ENCODE measurements at regions not wholly inside any gene's neighbourhood (a gene's known extent, or its start where the extent isn't known, plus 50 kb on each side); places are given as distances from the start of the nearest gene placed in this dataset.

GRCh38 chr7:157481389-157481788 is 144.6 kb downstream of the DNAJB6 start:
- TF ChIP-seq RFX5 (IDR thresholded peaks at IDR 0.05; ENCODE audit: low read length) = no peak
- no peak for TF ChIP-seq CTCF (IDR thresholded peaks at IDR 0.05)
- no peak for TF ChIP-seq REST (IDR thresholded peaks at IDR 0.05; ENCODE audit: low read depth, low read length)
- no peak for TF ChIP-seq RXRA (IDR thresholded peaks at IDR 0.05; ENCODE audit: borderline replicate concordance, low read depth)
- no peak for TF ChIP-seq ELF1 (IDR thresholded peaks at IDR 0.05)
- no peak for TF ChIP-seq EZH2phosphoT487 (IDR thresholded peaks at IDR 0.05; ENCODE audit: borderline replicate concordance, low read depth)
- no peak for TF ChIP-seq RCOR1 (IDR thresholded peaks at IDR 0.05; ENCODE audit: low read length)
- no peak for TF ChIP-seq MXI1 (IDR thresholded peaks at IDR 0.05; ENCODE audit: low read depth, low read length)
- no peak for TF ChIP-seq NRF1 (IDR thresholded peaks at IDR 0.05; ENCODE audit: low read depth, low read length)
- TF ChIP-seq, protein P1, sequence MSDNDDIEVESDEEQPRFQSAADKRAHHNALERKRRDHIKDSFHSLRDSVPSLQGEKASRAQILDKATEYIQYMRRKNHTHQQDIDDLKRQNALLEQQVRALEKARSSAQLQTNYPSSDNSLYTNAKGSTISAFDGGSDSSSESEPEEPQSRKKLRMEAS (IDR thresholded peaks at IDR 0.05; ENCODE audit: low read depth) = no peak
- no peak for TF ChIP-seq EP300 (IDR thresholded peaks at IDR 0.05; ENCODE audit: borderline replicate concordance in 1 of 2, low read depth in 1 of 2, low read length in 1 of 2)
- no peak for TF ChIP-seq CHD2 (IDR thresholded peaks at IDR 0.05; ENCODE audit: low read length, partially characterized antibody)

All from SK-N-SH (cell line).